Astrocyte (in vitro differentiated cells and primary cell): ENCODE measurements at regions not wholly inside any gene's neighbourhood (a gene's known extent, or its start where the extent isn't known, plus 50 kb on each side); places are given as distances from the start of the nearest gene placed in this dataset.

Experiments used
- DNase-seq: peaks from one replicate; pipeline ENCODE4 v3.0.0-alpha.2; 2010; ENCODE audit warnings: low read depth
- FAIRE-seq: peaks from 2 replicates; lab custom pipeline; 2011; peaks lifted over from hg19 to GRCh38; lab: Jason Lieb, UNC
- H2AFZ ChIP-seq: 2 replicates; pipeline ENCODE4 v1.6.0; 2012; ENCODE audit warnings: low read depth, low read length, inconsistent platforms
- H3K27ac ChIP-seq: 2 replicates; pipeline ENCODE4 v1.5.1; 2011; ENCODE audit warnings: low read depth, low read length, inconsistent platforms
- H3K27me3 ChIP-seq: 2 replicates; pipeline ENCODE4 v1.6.0; 2011; ENCODE audit warnings: low read length, inconsistent platforms; ENCODE audit not compliant: insufficient read depth
- H3K36me3 ChIP-seq: 2 replicates; pipeline ENCODE4 v1.5.1; 2011; ENCODE audit warnings: low read length, inconsistent platforms; ENCODE audit not compliant: insufficient read depth
- H3K4me1 ChIP-seq: 2 replicates; pipeline ENCODE4 v1.5.1; 2011; ENCODE audit warnings: low read length, inconsistent platforms; ENCODE audit not compliant: insufficient read depth
- H3K4me2 ChIP-seq: 2 replicates; pipeline ENCODE4 v1.6.0; 2012; ENCODE audit warnings: low read length, inconsistent platforms
- H3K4me3 ChIP-seq: 2 replicates; pipeline ENCODE4 v1.5.1; 2011; ENCODE audit warnings: low read depth, mild to moderate bottlenecking, low read length, inconsistent platforms; ENCODE audit not compliant: insufficient read depth
- H3K79me2 ChIP-seq: 2 replicates; pipeline ENCODE4 v1.6.0; 2012; ENCODE audit warnings: mild to moderate bottlenecking, low read length, inconsistent platforms; ENCODE audit not compliant: insufficient read depth
- H3K9ac ChIP-seq: 2 replicates; pipeline ENCODE4 v1.6.0; 2012; ENCODE audit warnings: mild to moderate bottlenecking, low read length, inconsistent platforms
- H3K9me3 ChIP-seq: 2 replicates; pipeline ENCODE4 v1.5.1; 2012; ENCODE audit warnings: low read depth, mild to moderate bottlenecking, low read length, inconsistent platforms; ENCODE audit not compliant: insufficient read depth
- H4K20me1 ChIP-seq: 2 replicates; pipeline ENCODE4 v1.6.0; 2012; ENCODE audit warnings: low read length, inconsistent platforms; ENCODE audit not compliant: insufficient read depth
- H3K27ac Mint-ChIP-seq: one replicate; pipeline ENCODE4 v1.8.0; 2021; ENCODE audit warnings: mild to moderate bottlenecking, mixed read lengths; ENCODE audit not compliant: unreplicated experiment
- H3K27me3 Mint-ChIP-seq: one replicate; pipeline ENCODE4 v1.8.0; 2021; ENCODE audit warnings: low read depth, mixed read lengths; ENCODE audit not compliant: unreplicated experiment
- H3K36me3 Mint-ChIP-seq: one replicate; pipeline ENCODE4 v1.8.0; 2021; ENCODE audit warnings: low read depth, mixed read lengths; ENCODE audit not compliant: unreplicated experiment
- H3K4me1 Mint-ChIP-seq: one replicate; pipeline ENCODE4 v1.8.0; 2021; ENCODE audit warnings: low read depth, mixed read lengths; ENCODE audit not compliant: unreplicated experiment
- H3K4me3 Mint-ChIP-seq: one replicate; pipeline ENCODE4 v1.8.0; 2021; ENCODE audit warnings: mild to moderate bottlenecking, moderate library complexity, mixed read lengths; ENCODE audit not compliant: unreplicated experiment
- H3K9me3 Mint-ChIP-seq: one replicate; pipeline ENCODE4 v1.8.0; 2021; ENCODE audit warnings: mild to moderate bottlenecking, mixed read lengths; ENCODE audit not compliant: unreplicated experiment
- EZH2 ChIP-seq: IDR thresholded peaks from 2 replicates; pipeline ENCODE4 v1.6.1; 2012; ENCODE audit warnings: mild to moderate bottlenecking, low read length, inconsistent platforms; ENCODE audit not compliant: insufficient read depth
- TF ChIP-seq, protein P1 (sequence below): IDR thresholded peaks from 2 replicates; pipeline ENCODE4 v1.5.1; 2011; ENCODE audit warnings: low read depth, mild to moderate bottlenecking, inconsistent platforms, low read length, moderate library complexity; ENCODE audit not compliant: insufficient read depth

DNA sequence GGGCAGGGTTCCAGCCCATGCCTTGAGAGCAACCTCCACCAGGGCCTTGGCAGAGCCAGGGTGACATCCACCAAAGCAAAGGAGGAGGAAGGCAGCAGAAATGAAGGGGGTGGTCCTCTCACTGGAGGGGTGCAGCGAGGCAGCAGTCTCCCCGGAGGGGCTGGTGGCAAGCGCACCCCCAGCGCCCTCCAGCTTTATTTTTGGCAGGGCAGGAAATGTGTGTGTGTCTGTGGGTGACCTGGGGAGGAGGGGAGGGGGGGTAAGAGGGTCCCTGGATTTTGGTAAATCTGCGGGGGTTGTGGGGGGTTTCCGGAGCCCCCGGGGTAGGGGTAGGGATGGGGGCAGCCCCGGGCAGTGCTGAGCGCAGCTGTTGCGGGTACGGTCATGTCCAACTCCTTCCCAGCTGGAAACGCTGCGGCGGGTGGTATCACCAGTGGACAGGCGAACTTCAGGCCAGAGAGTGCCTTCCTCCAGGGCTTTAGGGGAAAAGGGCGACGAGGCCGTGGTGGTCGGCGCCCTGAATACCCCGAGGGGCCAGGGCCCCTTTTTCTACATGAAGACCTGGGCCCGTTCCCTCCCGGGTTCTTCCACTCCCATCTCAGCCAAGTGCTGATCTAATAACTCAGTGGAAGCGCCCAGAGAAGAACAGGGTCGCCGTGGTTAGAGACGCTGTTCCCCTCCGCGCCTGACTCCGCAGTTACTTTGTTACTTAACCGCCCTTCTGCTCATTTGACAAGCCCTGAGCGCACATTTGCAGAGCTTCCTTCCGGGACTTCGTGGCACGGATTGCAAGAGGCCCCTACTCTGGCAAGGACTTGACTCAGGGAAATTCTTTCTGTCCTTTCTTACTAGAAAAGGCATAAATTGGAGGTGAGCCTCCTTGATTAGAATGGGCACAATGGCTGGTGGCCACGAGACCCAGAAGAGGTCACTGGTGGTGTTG, 55.2 kb downstream of the FOS start:
- Histone ChIP-seq H3K79me2 (no peaks in the 10 kb centered on the region), H3K4me1 (no peaks in the 10 kb centered on the region), H3K4me3 (no peak overlapping the region), H3K27ac (no peak overlapping the region), H3K36me3 (no peaks in the 10 kb centered on the region), H2AFZ (peak overlapping the region; percentile 26), H3K27me3 (no peaks in the 10 kb centered on the region), H4K20me1 (no peaks in the 10 kb centered on the region), H3K9ac (no peak overlapping the region), H3K4me2 (no peak overlapping the region), H3K9me3 (no peaks in the 10 kb centered on the region)
- H3K27me3 Mint-ChIP-seq, result peaks cover 12% of the 10 kb centered on the region
- peaks cover 4% of the 10 kb centered on the region for H3K9me3 Mint-ChIP-seq
- no peak overlapping the region for H3K27ac Mint-ChIP-seq
- H3K4me1 Mint-ChIP-seq, result peaks cover 8% of the 10 kb centered on the region
- H3K36me3 Mint-ChIP-seq, result no peaks in the 10 kb centered on the region
- no peak overlapping the region for H3K4me3 Mint-ChIP-seq
- FAIRE-seq (no peak), DNase-seq (no peak)
- TF ChIP-seq EZH2, result no peak
- TF ChIP-seq, protein P1, sequence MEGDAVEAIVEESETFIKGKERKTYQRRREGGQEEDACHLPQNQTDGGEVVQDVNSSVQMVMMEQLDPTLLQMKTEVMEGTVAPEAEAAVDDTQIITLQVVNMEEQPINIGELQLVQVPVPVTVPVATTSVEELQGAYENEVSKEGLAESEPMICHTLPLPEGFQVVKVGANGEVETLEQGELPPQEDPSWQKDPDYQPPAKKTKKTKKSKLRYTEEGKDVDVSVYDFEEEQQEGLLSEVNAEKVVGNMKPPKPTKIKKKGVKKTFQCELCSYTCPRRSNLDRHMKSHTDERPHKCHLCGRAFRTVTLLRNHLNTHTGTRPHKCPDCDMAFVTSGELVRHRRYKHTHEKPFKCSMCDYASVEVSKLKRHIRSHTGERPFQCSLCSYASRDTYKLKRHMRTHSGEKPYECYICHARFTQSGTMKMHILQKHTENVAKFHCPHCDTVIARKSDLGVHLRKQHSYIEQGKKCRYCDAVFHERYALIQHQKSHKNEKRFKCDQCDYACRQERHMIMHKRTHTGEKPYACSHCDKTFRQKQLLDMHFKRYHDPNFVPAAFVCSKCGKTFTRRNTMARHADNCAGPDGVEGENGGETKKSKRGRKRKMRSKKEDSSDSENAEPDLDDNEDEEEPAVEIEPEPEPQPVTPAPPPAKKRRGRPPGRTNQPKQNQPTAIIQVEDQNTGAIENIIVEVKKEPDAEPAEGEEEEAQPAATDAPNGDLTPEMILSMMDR, result no peak

DNA sequence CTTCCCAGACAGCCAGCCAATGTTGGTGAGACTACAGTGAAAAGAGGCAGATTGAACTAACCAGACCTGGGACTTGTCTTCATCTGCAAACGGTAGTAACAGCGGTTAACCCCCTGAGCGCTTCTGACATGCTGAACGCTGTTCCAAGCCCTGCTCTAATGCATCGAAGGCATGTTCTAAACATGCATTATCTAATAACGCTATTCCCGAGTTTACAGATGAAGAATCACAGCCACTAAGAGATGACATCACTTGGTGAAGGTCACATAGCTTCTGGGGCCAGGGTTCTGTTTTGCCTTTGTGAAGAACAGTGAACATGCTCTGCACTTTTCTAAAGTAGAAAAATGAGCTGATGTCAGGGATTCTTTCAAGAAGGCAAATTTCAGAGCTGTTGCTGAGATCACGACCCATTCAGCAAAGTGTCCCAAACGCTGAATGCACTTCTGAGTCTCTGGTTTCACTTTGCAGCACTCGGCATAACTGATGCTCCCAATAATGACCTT, 56.0 kb downstream of the FOS start:
- no peak overlapping the region for H3K4me3 ChIP-seq
- no peaks in the 10 kb centered on the region for H4K20me1 ChIP-seq
- Mint-ChIP-seq H3K36me3 (no peaks in the 10 kb centered on the region), H3K27me3 (peaks cover 8% of the 10 kb centered on the region), H3K27ac (no peak overlapping the region), H3K9me3 (peaks cover 4% of the 10 kb centered on the region), H3K4me1 (peaks cover 12% of the 10 kb centered on the region), H3K4me3 (no peak overlapping the region)
- no peaks in the 10 kb centered on the region for H3K27me3 ChIP-seq
- H3K9me3 ChIP-seq, result no peaks in the 10 kb centered on the region
- no peaks in the 10 kb centered on the region for H3K79me2 ChIP-seq
- H3K4me1 ChIP-seq, result no peaks in the 10 kb centered on the region
- no peak for TF ChIP-seq EZH2
- TF ChIP-seq, protein P1, result no peak
- H2AFZ ChIP-seq, result no peak overlapping the region
- no peak overlapping the region for H3K4me2 ChIP-seq
- no peak overlapping the region for H3K9ac ChIP-seq
- H3K36me3 ChIP-seq, result no peaks in the 10 kb centered on the region
- FAIRE-seq, result no peak
- H3K27ac ChIP-seq, result no peak overlapping the region
- no peak for DNase-seq

DNA sequence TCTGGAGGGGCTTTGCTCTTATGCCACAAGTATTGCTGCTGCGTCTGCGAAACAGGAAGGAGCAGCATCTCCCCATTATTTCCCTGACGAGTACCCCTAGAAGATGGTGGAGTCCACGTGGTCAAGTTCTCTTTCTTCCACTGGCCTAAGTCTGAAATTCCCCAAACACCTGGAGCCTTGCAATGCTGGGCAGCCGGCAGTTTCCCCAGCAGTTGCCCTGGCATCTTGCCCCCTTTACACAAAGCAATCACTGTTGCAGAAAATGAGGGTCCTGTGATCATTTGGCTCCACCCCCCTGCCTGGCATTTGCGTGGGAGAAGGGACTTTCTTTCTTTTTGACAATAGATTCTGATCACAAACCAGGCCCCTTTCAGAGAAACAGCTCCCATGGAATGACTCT, 56.9 kb downstream of the FOS start:
- Histone ChIP-seq H3K79me2 (no peaks in the 10 kb centered on the region), H3K9ac (no peak overlapping the region), H3K4me3 (no peak overlapping the region), H3K4me1 (no peaks in the 10 kb centered on the region), H2AFZ (no peak overlapping the region), H3K27me3 (no peaks in the 10 kb centered on the region), H4K20me1 (no peaks in the 10 kb centered on the region), H3K4me2 (no peak overlapping the region), H3K9me3 (no peaks in the 10 kb centered on the region), H3K36me3 (no peaks in the 10 kb centered on the region), H3K27ac (no peak overlapping the region)
- Mint-ChIP-seq H3K36me3 (peaks cover under 1% of the 10 kb centered on the region), H3K9me3 (peaks cover 4% of the 10 kb centered on the region), H3K4me3 (no peak overlapping the region), H3K27me3 (peaks cover 5% of the 10 kb centered on the region), H3K27ac (no peak overlapping the region), H3K4me1 (peaks cover 12% of the 10 kb centered on the region)
- DNase-seq, result no peak
- no peak for TF ChIP-seq EZH2
- TF ChIP-seq, protein P1, result no peak
- no peak for FAIRE-seq
